Activated CD8-positive, alpha-beta memory T cell treated with anti-CD3 and anti-CD28 coated beads, Interleukin-2, amount 10 ng/mL, durations not matched to agents 7 days and 5 days (primary cell): ENCODE measurements at regions not wholly inside any gene's neighbourhood (a gene's known extent, or its start where the extent isn't known, plus 50 kb on each side); places are given as distances from the start of the nearest gene placed in this dataset.
"Not testable (repeated sequence)": the region's sequence is repeated elsewhere in the genome, so short reads cannot be mapped to it uniquely, and the experiment has no call there.

Experiments used
- ATAC-seq: fragments of 150-1000 bp; cut with Tn5 transposase; one replicate; pipeline ENCODE4 v1.10.0; 2021; ENCODE audit warnings: moderate library complexity
- CTCF ChIA-PET: fragments of 350-600 bp; sonication (Branson Sonifier 250); formaldehyde crosslinking; loops from one replicate; lab custom pipeline; 2021; ENCODE audit warnings: antibody characterized with exemption; lab: Charles Lee
- DNase-seq: peaks from one replicate; pipeline ENCODE4 v3.0.0-alpha.2; 2020
- H3K27ac Mint-ChIP-seq: one replicate; pipeline ENCODE4 v1.8.0; 2021; ENCODE audit warnings: mild to moderate bottlenecking, mixed read lengths
- H3K27me3 Mint-ChIP-seq: one replicate; pipeline ENCODE4 v1.8.0; 2021; ENCODE audit warnings: mixed read lengths
- H3K36me3 Mint-ChIP-seq: one replicate; pipeline ENCODE4 v1.8.0; 2021; ENCODE audit warnings: mild to moderate bottlenecking, mixed read lengths
- H3K4me1 Mint-ChIP-seq: one replicate; pipeline ENCODE4 v1.8.0; 2021; ENCODE audit warnings: mixed read lengths
- H3K4me3 Mint-ChIP-seq: one replicate; pipeline ENCODE4 v1.8.0; 2021; ENCODE audit warnings: mild to moderate bottlenecking, moderate library complexity, mixed read lengths
- H3K9me3 Mint-ChIP-seq: one replicate; pipeline ENCODE4 v1.8.0; 2022; ENCODE audit warnings: low read depth, mixed read lengths

- Mint-ChIP-seq H3K4me3 (no peak overlapping the region), H3K27ac (no peak overlapping the region), H3K27me3 (no peaks in the 10 kb centered on the region), H3K36me3 (no peaks in the 10 kb centered on the region), H3K4me1 (no peaks in the 10 kb centered on the region), H3K9me3 (no peaks in the 10 kb centered on the region)
- no peak for ATAC-seq
- no peak for DNase-seq
- CTCF ChIA-PET, result no interaction called here
Observed at GRCh38 chr6:141758430-141758829, 374.3 kb upstream of the GJE1 start.

DNA sequence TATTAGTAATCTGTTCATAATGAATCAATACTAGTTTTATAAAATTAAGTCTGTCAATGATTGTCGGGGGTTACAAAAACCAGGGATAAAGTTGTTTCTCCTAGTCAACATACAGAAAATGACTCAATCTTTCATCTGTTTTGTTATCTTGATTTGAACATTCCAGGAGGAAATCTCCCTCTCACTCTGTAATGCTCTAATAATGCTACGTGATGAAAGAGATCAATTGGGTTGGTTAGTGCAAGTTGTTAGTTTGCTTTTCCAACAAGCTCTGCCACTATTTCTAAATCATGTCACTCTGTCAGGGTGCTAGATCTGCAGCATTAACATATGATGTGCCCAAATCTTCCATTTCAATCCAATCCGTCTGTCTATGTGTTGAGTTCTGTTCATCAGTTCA, 379.5 kb upstream of the GJE1 start:
- no peaks in the 10 kb centered on the region for H3K9me3 Mint-ChIP-seq
- H3K36me3 Mint-ChIP-seq, result peaks cover 2% of the 10 kb centered on the region
- H3K4me1 Mint-ChIP-seq, result peaks cover 5% of the 10 kb centered on the region
- DNase-seq (no peak), ATAC-seq (no peak)
- H3K27me3 Mint-ChIP-seq, result no peaks in the 10 kb centered on the region
- H3K4me3 Mint-ChIP-seq, result no peak overlapping the region
- CTCF ChIA-PET, result no interaction called here
- no peak overlapping the region for H3K27ac Mint-ChIP-seq

DNA sequence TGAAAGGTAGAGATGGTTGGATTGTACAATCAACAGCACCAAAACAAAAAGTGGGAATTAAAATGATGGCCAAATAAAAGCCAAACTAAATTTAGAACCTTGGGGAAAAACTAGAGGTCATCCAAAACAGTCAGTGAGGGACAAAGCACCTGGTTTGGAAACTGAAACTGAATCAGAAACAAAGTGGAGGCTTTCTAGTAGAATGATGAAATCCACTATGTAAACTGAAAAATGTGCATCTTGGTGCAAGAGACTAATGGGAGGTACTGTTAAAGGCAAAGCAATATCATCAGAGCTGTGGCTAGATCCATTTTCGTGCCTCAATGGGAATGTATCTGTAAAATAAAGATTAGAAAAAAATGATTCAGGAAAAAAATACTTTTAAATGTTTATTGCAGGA, 380.0 kb upstream of the GJE1 start:
- CTCF ChIA-PET, result no interaction called here
- H3K4me1 Mint-ChIP-seq, result peaks cover 5% of the 10 kb centered on the region
- H3K27ac Mint-ChIP-seq, result no peak overlapping the region
- no peaks in the 10 kb centered on the region for H3K27me3 Mint-ChIP-seq
- DNase-seq (no peak), ATAC-seq (no peak)
- H3K9me3 Mint-ChIP-seq, result no peaks in the 10 kb centered on the region
- peaks cover 2% of the 10 kb centered on the region for H3K36me3 Mint-ChIP-seq
- no peak overlapping the region for H3K4me3 Mint-ChIP-seq

GRCh38 chr6:141746324-141746723, 386.4 kb upstream of the GJE1 start:
- H3K27me3 Mint-ChIP-seq, ATAC-seq, DNase-seq, H3K36me3 Mint-ChIP-seq, H3K9me3 Mint-ChIP-seq, CTCF ChIA-PET, H3K4me3 Mint-ChIP-seq, H3K27ac Mint-ChIP-seq, H3K4me1 Mint-ChIP-seq: not testable (repeated sequence)

- no peaks in the 10 kb centered on the region for H3K27me3 Mint-ChIP-seq
- H3K4me3 Mint-ChIP-seq, result no peak overlapping the region
Observed at GRCh38 chr6:141744971-141745370, 387.8 kb upstream of the GJE1 start.

DNA sequence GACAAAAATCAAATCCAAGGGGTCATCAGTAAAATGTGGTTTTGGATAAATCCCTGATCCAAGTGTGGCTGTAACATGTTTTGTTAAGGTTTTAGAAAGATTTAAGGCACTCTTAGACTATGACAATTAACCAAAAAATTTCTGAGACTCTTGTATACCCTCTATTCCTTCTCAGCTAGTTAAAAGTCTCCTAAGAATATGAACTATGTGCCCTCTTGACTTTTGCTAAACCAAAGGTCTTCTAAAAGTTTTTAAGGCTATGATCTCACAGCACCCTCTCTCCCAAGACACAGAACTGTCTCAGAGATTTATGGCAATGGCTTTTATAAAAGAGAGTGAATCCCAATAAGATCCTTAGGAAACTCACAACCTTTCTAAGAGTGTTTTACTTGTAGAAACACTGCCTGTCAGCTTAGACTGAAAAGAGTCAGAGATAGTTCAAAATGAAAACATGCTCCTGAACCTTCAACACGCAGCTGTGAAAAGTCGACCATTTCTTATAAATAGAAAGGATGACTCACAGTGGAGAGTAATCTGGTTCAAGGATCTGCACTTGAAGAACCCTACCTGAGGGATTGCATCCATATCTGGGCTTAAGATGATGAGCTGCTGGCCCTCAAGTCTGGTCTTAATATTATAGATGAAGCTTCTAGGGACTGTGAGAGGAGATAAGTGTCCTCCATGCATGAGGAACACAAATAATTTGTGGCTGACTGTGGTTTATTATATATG, 388.4 kb upstream of the GJE1 start:
- CTCF ChIA-PET, result no interaction called here
- Mint-ChIP-seq H3K27ac (no peak overlapping the region), H3K27me3 (no peaks in the 10 kb centered on the region), H3K9me3 (no peaks in the 10 kb centered on the region), H3K36me3 (no peaks in the 10 kb centered on the region), H3K4me3 (no peak overlapping the region), H3K4me1 (no peaks in the 10 kb centered on the region)
- ATAC-seq (no peak), DNase-seq (no peak)

More at GRCh38 chr6:141744971-141745370, 387.8 kb upstream of the GJE1 start:
- ATAC-seq, result no peak
- H3K27ac Mint-ChIP-seq, result no peak overlapping the region
- no peaks in the 10 kb centered on the region for H3K36me3 Mint-ChIP-seq
- CTCF ChIA-PET, result no interaction called here
- H3K4me1 Mint-ChIP-seq, result no peaks in the 10 kb centered on the region
- H3K9me3 Mint-ChIP-seq, result no peaks in the 10 kb centered on the region
- DNase-seq, result no peak

- Mint-ChIP-seq H3K4me1 (no peaks in the 10 kb centered on the region), H3K4me3 (no peak overlapping the region), H3K27ac (no peak overlapping the region), H3K27me3 (no peaks in the 10 kb centered on the region), H3K36me3 (no peaks in the 10 kb centered on the region), H3K9me3 (no peaks in the 10 kb centered on the region)
- ATAC-seq, result no peak
- DNase-seq, result no peak
- CTCF ChIA-PET, result no interaction called here
Observed at GRCh38 chr6:141736104-141736503, 396.6 kb upstream of the GJE1 start.

DNA sequence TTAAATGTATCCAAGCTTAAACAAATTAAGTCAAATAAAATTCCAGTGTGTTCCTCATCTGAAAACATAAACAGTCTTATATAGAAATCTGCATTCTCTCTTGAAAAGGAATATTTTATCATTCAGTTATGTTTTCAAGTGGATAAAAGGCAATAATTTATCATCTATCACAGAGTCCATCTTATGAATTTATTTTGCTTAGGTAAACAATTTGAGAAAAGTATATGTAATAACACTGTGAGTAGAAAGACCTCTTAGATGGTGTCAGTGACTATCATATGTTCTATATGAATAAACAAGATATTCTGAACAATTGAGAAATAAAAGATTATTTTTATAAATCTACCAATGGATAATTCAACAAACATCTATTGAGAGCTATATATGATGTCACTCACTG, 397.6 kb upstream of the GJE1 start:
- CTCF ChIA-PET, result no interaction called here
- DNase-seq (no peak), ATAC-seq (no peak)
- Mint-ChIP-seq H3K9me3 (no peaks in the 10 kb centered on the region), H3K36me3 (no peaks in the 10 kb centered on the region), H3K4me3 (no peak overlapping the region), H3K27ac (no peak overlapping the region), H3K4me1 (no peaks in the 10 kb centered on the region), H3K27me3 (no peaks in the 10 kb centered on the region)

GRCh38 chr6:141734071-141734840, 398.5 kb upstream of the GJE1 start:
- Mint-ChIP-seq H3K9me3 (no peaks in the 10 kb centered on the region), H3K4me1 (no peaks in the 10 kb centered on the region), H3K27ac (no peak overlapping the region), H3K27me3 (no peaks in the 10 kb centered on the region), H3K4me3 (no peak overlapping the region), H3K36me3 (no peaks in the 10 kb centered on the region)
- no peak for DNase-seq
- no peak for ATAC-seq
- CTCF ChIA-PET, result interaction anchor here (1.2 kb wide), 1 partner anchor 916 kb away, joined by 3 read pairs; no protein-coding TSS in a partner anchor

- Mint-ChIP-seq H3K9me3 (no peaks in the 10 kb centered on the region), H3K27me3 (no peaks in the 10 kb centered on the region), H3K36me3 (no peaks in the 10 kb centered on the region), H3K4me1 (no peaks in the 10 kb centered on the region), H3K4me3 (no peak overlapping the region), H3K27ac (no peak overlapping the region)
- CTCF ChIA-PET, result no interaction called here
- no peak for ATAC-seq
- DNase-seq, result no peak
Observed at GRCh38 chr6:141729146-141729545, 403.6 kb upstream of the GJE1 start.

- no peak for DNase-seq
- no peaks in the 10 kb centered on the region for H3K36me3 Mint-ChIP-seq
- H3K4me3 Mint-ChIP-seq, result no peak overlapping the region
- H3K9me3 Mint-ChIP-seq, result no peaks in the 10 kb centered on the region
- no peak overlapping the region for H3K27ac Mint-ChIP-seq
- H3K27me3 Mint-ChIP-seq, result no peaks in the 10 kb centered on the region
- H3K4me1 Mint-ChIP-seq, result no peaks in the 10 kb centered on the region
- CTCF ChIA-PET, result no interaction called here
- no peak for ATAC-seq
Observed at GRCh38 chr6:141728330-141728729, 404.4 kb upstream of the GJE1 start.

- Mint-ChIP-seq H3K36me3 (no peaks in the 10 kb centered on the region), H3K27me3 (no peaks in the 10 kb centered on the region), H3K27ac (no peak overlapping the region), H3K4me1 (no peaks in the 10 kb centered on the region), H3K9me3 (no peaks in the 10 kb centered on the region), H3K4me3 (no peak overlapping the region)
- no peak for ATAC-seq
- DNase-seq, result no peak
- CTCF ChIA-PET, result no interaction called here
Observed at GRCh38 chr6:141726248-141726647, 406.5 kb upstream of the GJE1 start.

GRCh38 chr6:141724731-141725130, 408.0 kb upstream of the GJE1 start:
- DNase-seq (no peak), ATAC-seq (no peak)
- Mint-ChIP-seq H3K27me3 (no peaks in the 10 kb centered on the region), H3K4me1 (no peaks in the 10 kb centered on the region), H3K9me3 (no peaks in the 10 kb centered on the region), H3K36me3 (no peaks in the 10 kb centered on the region), H3K4me3 (no peak overlapping the region), H3K27ac (no peak overlapping the region)
- CTCF ChIA-PET, result no interaction called here

DNA sequence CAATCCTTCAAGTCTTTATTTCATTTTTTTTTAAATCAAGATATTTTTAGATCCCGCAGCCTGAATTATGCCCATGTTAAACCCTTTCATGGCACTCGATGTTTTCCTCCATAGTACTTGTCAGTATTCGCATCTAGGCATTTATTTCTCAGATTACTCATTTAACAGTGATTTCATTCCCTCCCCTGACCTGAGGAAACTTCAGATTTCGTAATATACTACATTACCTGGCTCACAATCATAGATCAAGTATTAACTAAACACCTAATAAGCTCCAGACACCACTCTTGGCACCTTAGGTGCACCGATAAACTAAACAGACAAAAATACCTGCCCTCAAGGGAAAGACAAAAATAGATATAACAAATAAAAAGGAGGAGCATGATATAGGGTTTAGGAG, 413.2 kb upstream of the GJE1 start:
- CTCF ChIA-PET, result no interaction called here

More for the DNA sequence above, 413.2 kb upstream of the GJE1 start:
- no peaks in the 10 kb centered on the region for H3K36me3 Mint-ChIP-seq
- H3K27ac Mint-ChIP-seq, result no peak overlapping the region
- H3K4me1 Mint-ChIP-seq, result no peaks in the 10 kb centered on the region
- no peak for DNase-seq
- H3K9me3 Mint-ChIP-seq, result no peaks in the 10 kb centered on the region
- H3K27me3 Mint-ChIP-seq, result no peaks in the 10 kb centered on the region
- H3K4me3 Mint-ChIP-seq, result no peak overlapping the region
- ATAC-seq, result no peak
